Stimulated activated naive CD4-positive, alpha-beta T cell treated with Interleukin-2 at 50 U/mL for 16 hours (primary cell): ENCODE measurements at regions not wholly inside any gene's neighbourhood (a gene's known extent, or its start where the extent isn't known, plus 50 kb on each side); places are given as distances from the start of the nearest gene placed in this dataset.
"Not testable (repeated sequence)": the region's sequence is repeated elsewhere in the genome, so short reads cannot be mapped to it uniquely, and the experiment has no call there.

Experiments used
- DNase-seq: peaks from one replicate; lab custom pipeline; 2025; lab: John Stamatoyannopoulos, UW

- no peak for DNase-seq
Observed at GRCh38 chr5:56382896-56383295, 149.8 kb upstream of the ANKRD55 start.

- DNase-seq = no peak
Observed at GRCh38 chr5:56377573-56377972, 144.4 kb upstream of the ANKRD55 start.

- no peak for DNase-seq
Observed at GRCh38 chr5:56376128-56376527, 143.0 kb upstream of the ANKRD55 start.

- DNase-seq = no peak
Observed at GRCh38 chr5:56375011-56375410, 141.9 kb upstream of the ANKRD55 start.

GRCh38 chr5:56372491-56372890, 139.4 kb upstream of the ANKRD55 start:
- not testable (repeated sequence) for DNase-seq

GRCh38 chr5:56369361-56369811, 136.3 kb upstream of the ANKRD55 start:
- no peak for DNase-seq

GRCh38 chr5:56367748-56368147, 134.6 kb upstream of the ANKRD55 start:
- no peak for DNase-seq

- DNase-seq = no peak
Observed at GRCh38 chr5:56366986-56367385, 133.9 kb upstream of the ANKRD55 start.

GRCh38 chr5:56361398-56361797, 128.3 kb upstream of the ANKRD55 start:
- DNase-seq = no peak

GRCh38 chr5:56360816-56361215, 127.7 kb upstream of the ANKRD55 start:
- no peak for DNase-seq

- DNase-seq = no peak
Observed at GRCh38 chr5:56359809-56360685, 126.9 kb upstream of the ANKRD55 start.

- no peak for DNase-seq
Observed at GRCh38 chr5:56358703-56359681, 125.9 kb upstream of the ANKRD55 start.

GRCh38 chr5:56358046-56358445, 124.9 kb upstream of the ANKRD55 start:
- DNase-seq = no peak

GRCh38 chr5:56357426-56357825, 124.3 kb upstream of the ANKRD55 start:
- DNase-seq = no peak

- DNase-seq = no peak
Observed at GRCh38 chr5:56356836-56357160, 123.7 kb upstream of the ANKRD55 start.

GRCh38 chr5:56356121-56356835, 123.1 kb upstream of the ANKRD55 start:
- DNase-seq = no peak

GRCh38 chr5:56354836-56355235, 121.7 kb upstream of the ANKRD55 start:
- no peak for DNase-seq

- no peak for DNase-seq
Observed at GRCh38 chr5:56352808-56353590, 119.9 kb upstream of the ANKRD55 start.

GRCh38 chr5:56350597-56351170, 117.6 kb upstream of the ANKRD55 start:
- no peak for DNase-seq

- DNase-seq = no peak
Observed at GRCh38 chr5:56350011-56350596, 117.0 kb upstream of the ANKRD55 start.

GRCh38 chr5:56349461-56349860, 116.3 kb upstream of the ANKRD55 start:
- DNase-seq = no peak
